NCI-H226 (cell line): ENCODE measurements at regions not wholly inside any gene's neighbourhood (a gene's known extent, or its start where the extent isn't known, plus 50 kb on each side); places are given as distances from the start of the nearest gene placed in this dataset.
"Not testable (repeated sequence)": the region's sequence is repeated elsewhere in the genome, so short reads cannot be mapped to it uniquely, and the experiment has no call there.

Source experiments
- DNase-seq: peaks from one replicate; pipeline ENCODE4 v3.0.0-alpha.2; 2015

GRCh38 chr18:15071311-15071710, 323.3 kb downstream of the ANKRD30B start:
- not testable (repeated sequence) for DNase-seq
